ENCODE measurements at regions not wholly inside any gene's neighbourhood (a gene's known extent, or its start where the extent isn't known, plus 50 kb on each side); places are given as distances from the start of the nearest gene placed in this dataset.

- TF ChIP-seq, protein P1, sequence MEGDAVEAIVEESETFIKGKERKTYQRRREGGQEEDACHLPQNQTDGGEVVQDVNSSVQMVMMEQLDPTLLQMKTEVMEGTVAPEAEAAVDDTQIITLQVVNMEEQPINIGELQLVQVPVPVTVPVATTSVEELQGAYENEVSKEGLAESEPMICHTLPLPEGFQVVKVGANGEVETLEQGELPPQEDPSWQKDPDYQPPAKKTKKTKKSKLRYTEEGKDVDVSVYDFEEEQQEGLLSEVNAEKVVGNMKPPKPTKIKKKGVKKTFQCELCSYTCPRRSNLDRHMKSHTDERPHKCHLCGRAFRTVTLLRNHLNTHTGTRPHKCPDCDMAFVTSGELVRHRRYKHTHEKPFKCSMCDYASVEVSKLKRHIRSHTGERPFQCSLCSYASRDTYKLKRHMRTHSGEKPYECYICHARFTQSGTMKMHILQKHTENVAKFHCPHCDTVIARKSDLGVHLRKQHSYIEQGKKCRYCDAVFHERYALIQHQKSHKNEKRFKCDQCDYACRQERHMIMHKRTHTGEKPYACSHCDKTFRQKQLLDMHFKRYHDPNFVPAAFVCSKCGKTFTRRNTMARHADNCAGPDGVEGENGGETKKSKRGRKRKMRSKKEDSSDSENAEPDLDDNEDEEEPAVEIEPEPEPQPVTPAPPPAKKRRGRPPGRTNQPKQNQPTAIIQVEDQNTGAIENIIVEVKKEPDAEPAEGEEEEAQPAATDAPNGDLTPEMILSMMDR (IDR thresholded peaks at IDR 0.05) = no peak
- TF ChIP-seq POLR2AphosphoS5 (IDR thresholded peaks at IDR 0.05) = no peak
These were observed 259.7 kb downstream of the CDH10 start for GRCh38 chr5:24385070-24385469.

All from upper lobe of left lung (tissue), 4 donors.